ENCODE measurements at regions not wholly inside any gene's neighbourhood (a gene's known extent, or its start where the extent isn't known, plus 50 kb on each side); places are given as distances from the start of the nearest gene placed in this dataset.
"Not testable (repeated sequence)": the region's sequence is repeated elsewhere in the genome, so short reads cannot be mapped to it uniquely, and the experiment has no call there.

DNA sequence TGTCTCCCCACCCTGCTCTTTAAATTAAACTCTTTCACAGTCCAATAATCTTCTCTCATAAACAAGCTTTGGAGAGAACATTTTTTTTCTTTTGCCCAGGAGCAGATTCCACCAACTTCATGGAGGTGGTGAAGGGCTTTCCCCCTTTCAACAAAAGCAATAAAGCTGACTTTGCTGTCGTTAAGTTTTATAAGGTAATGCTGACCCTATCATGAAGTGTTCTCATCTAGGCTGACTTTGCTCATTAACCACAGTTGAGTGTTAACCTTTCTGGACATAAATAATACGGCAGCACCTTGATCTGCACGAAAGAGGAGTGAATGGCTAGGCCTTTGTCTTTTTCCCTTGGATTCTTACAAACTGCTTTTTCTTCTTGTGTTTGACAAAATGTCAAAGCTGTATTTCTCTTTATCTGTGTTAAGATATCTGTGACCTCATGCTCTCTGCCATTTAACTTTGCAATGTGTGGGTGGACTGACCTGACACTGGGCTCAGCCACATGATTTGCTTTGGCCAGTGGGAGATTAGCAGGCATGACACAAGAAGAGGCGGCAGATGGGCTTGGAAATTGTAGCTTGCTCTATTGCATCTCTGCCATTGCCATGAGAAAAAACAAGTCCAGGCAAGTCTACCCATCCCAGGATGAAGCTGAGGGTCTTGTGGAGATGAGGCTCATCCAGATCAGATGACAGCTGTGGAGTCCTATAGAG is 470.9 kb upstream of the CCDC196 start:
- Mint-ChIP-seq H3K27me3 (ENCODE audit: low read depth, poor library complexity) (peaks cover 4% of the 10 kb centered on the region), H3K4me3 (no peak overlapping the region), H3K9me3 (peaks cover 36% of the 10 kb centered on the region), H3K36me3 (ENCODE audit: low read depth) (peaks cover 19% of the 10 kb centered on the region), H3K27ac (peak overlapping the region; percentile 97), H3K4me1 (peaks cover 53% of the 10 kb centered on the region)
- peak; percentile 6 for DNase-seq
- no peak for TF ChIP-seq CTCF (IDR thresholded peaks at IDR 0.05)

- TF ChIP-seq CTCF (IDR thresholded peaks at IDR 0.05): no peak
- H3K9me3 Mint-ChIP-seq: peaks cover 35% of the 10 kb centered on the region
- H3K36me3 Mint-ChIP-seq (ENCODE audit: low read depth): peaks cover 15% of the 10 kb centered on the region
- H3K4me3 Mint-ChIP-seq: no peak overlapping the region
- no peak for DNase-seq
- H3K27ac Mint-ChIP-seq: peak overlapping the region; percentile 59
- peaks cover 4% of the 10 kb centered on the region for H3K27me3 Mint-ChIP-seq (ENCODE audit: low read depth, poor library complexity)
- peaks cover 51% of the 10 kb centered on the region for H3K4me1 Mint-ChIP-seq
Measured at GRCh38 chr14:66017927-66018326, 468.2 kb upstream of the CCDC196 start.

GRCh38 chr14:66022526-66022925 is 463.6 kb upstream of the CCDC196 start:
- Mint-ChIP-seq H3K9me3 (peaks cover 20% of the 10 kb centered on the region), H3K4me3 (no peak overlapping the region), H3K27ac (no peak overlapping the region), H3K27me3 (ENCODE audit: low read depth, poor library complexity) (no peaks in the 10 kb centered on the region), H3K36me3 (ENCODE audit: low read depth) (peaks cover 9% of the 10 kb centered on the region), H3K4me1 (peaks cover 34% of the 10 kb centered on the region)
- no peak for DNase-seq
- TF ChIP-seq CTCF (IDR thresholded peaks at IDR 0.05): no peak

DNA sequence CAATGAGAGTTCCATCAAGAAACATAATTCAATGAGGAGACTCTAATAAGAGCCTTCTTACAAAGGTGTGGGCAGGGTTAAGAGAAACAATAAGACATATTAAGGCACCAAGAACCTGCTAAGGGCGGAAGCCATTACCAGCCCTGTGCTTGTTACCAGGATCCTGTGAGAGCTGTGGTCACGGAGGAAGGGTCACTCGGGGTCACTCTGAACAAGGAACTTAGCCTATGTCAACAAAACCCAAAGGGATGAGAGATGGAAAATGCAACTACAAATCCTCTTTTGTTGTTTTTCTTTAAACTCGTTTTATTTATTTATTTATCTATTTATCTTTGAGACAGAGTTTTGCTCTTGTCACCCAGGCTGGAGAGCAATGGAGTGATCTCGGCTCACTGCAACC is 460.4 kb upstream of the CCDC196 start:
- H3K4me3 Mint-ChIP-seq: no peak overlapping the region
- no peak for DNase-seq
- peaks cover 5% of the 10 kb centered on the region for H3K27me3 Mint-ChIP-seq (ENCODE audit: low read depth, poor library complexity)
- peaks cover 10% of the 10 kb centered on the region for H3K36me3 Mint-ChIP-seq (ENCODE audit: low read depth)
- H3K27ac Mint-ChIP-seq: peak overlapping the region; percentile 19
- no peak for TF ChIP-seq CTCF (IDR thresholded peaks at IDR 0.05)
- peaks cover 40% of the 10 kb centered on the region for H3K9me3 Mint-ChIP-seq
- H3K4me1 Mint-ChIP-seq: peaks cover 18% of the 10 kb centered on the region

DNA sequence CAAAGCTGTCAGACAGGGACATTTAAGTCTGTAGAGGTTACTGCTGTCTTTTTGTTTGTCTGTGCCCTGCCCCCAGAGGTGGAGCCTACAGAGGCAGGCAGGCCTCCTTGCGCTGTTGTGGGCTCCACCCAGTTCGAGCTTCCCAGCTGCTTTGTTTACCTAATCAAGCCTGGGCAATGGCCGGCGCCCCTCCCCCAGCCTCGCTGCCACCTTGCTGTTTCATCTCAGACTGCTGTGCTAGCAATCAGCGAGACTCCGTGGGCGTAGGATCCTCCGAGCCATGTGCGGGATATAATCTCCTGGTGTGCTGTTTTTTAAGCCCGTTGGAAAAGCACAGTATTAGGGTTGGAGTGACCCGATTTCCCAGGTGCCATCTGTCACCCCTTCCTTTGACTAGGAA is 454.2 kb upstream of the CCDC196 start:
- not testable (repeated sequence) for H3K27ac Mint-ChIP-seq, DNase-seq, H3K4me1 Mint-ChIP-seq, H3K4me3 Mint-ChIP-seq
- peaks cover 69% of the 10 kb centered on the region for H3K9me3 Mint-ChIP-seq
- peaks cover 16% of the 10 kb centered on the region for H3K27me3 Mint-ChIP-seq (ENCODE audit: low read depth, poor library complexity)
- peaks cover 24% of the 10 kb centered on the region for H3K36me3 Mint-ChIP-seq (ENCODE audit: low read depth)

GRCh38 chr14:66032800-66033199 is 453.4 kb upstream of the CCDC196 start:
- Mint-ChIP-seq H3K27ac (no peak overlapping the region), H3K9me3 (peaks cover 64% of the 10 kb centered on the region), H3K36me3 (ENCODE audit: low read depth) (peaks cover 24% of the 10 kb centered on the region), H3K4me3 (no peak overlapping the region), H3K27me3 (ENCODE audit: low read depth, poor library complexity) (peaks cover 16% of the 10 kb centered on the region), H3K4me1 (no peaks in the 10 kb centered on the region)
- no peak for TF ChIP-seq CTCF (IDR thresholded peaks at IDR 0.05)
- no peak for DNase-seq
